Mesendoderm (in vitro differentiated cells): ENCODE measurements at regions not wholly inside any gene's neighbourhood (a gene's known extent, or its start where the extent isn't known, plus 50 kb on each side); places are given as distances from the start of the nearest gene placed in this dataset.

ENCODE experiments used
- DNase-seq: peaks from one replicate; pipeline ENCODE4 v3.0.0; 2013
- H2AK5ac ChIP-seq: 2 replicates; pipeline ENCODE4 v1.6.1; 2013; ENCODE audit warnings: low read length, inconsistent platforms
- H2BK120ac ChIP-seq: 2 replicates; pipeline ENCODE4 v1.6.1; 2013; ENCODE audit warnings: low read depth, mild to moderate bottlenecking, low read length, moderate library complexity, mixed read lengths
- H2BK15ac ChIP-seq: replicated peaks from 2 replicates; pipeline ENCODE4 v1.6.1; 2013; ENCODE audit warnings: low read depth, mild to moderate bottlenecking, moderate library complexity
- H2BK5ac ChIP-seq: 2 replicates; pipeline ENCODE4 v1.6.1; 2013; ENCODE audit warnings: low read length, inconsistent platforms
- H3K18ac ChIP-seq: 2 replicates; pipeline ENCODE4 v1.6.1; 2013; ENCODE audit warnings: mild to moderate bottlenecking, low read length, mixed read lengths
- H3K23ac ChIP-seq: one replicate; pipeline ENCODE4 v1.6.1; 2013; ENCODE audit warnings: low read length
- H3K27ac ChIP-seq: 2 replicates; pipeline ENCODE4 v1.5.1; 2013; ENCODE audit warnings: low read depth, mild to moderate bottlenecking, inconsistent platforms, low read length, moderate library complexity
- H3K27me3 ChIP-seq: 2 replicates; pipeline ENCODE4 v1.6.1; 2013; ENCODE audit warnings: low read length, control low read depth, mild to moderate bottlenecking, inconsistent platforms; ENCODE audit not compliant: insufficient read depth, poor library complexity
- H3K36me3 ChIP-seq: 2 replicates; pipeline ENCODE4 v1.6.1; 2013; ENCODE audit warnings: low read length, inconsistent platforms; ENCODE audit not compliant: control insufficient read depth, insufficient read depth
- H3K4ac ChIP-seq: one replicate; pipeline ENCODE4 v1.6.1; 2013; ENCODE audit warnings: low read depth, mild to moderate bottlenecking, low read length, moderate library complexity
- H3K4me1 ChIP-seq: 2 replicates; pipeline ENCODE4 v1.6.1; 2013; ENCODE audit warnings: low read depth, low read length, inconsistent platforms; ENCODE audit not compliant: control insufficient read depth
- H3K4me2 ChIP-seq: 2 replicates; pipeline ENCODE4 v1.6.1; 2013; ENCODE audit warnings: low read length
- H3K4me3 ChIP-seq: 2 replicates; pipeline ENCODE4 v1.5.1; 2013; ENCODE audit warnings: mild to moderate bottlenecking, low read length
- H3K56ac ChIP-seq: one replicate; pipeline ENCODE4 v1.6.1; 2013; ENCODE audit warnings: low read length
- H3K79me1 ChIP-seq: 2 replicates; pipeline ENCODE4 v1.6.1; 2013; ENCODE audit warnings: low read length, inconsistent platforms
- H3K79me2 ChIP-seq: 2 replicates; pipeline ENCODE4 v1.6.1; 2013; ENCODE audit warnings: mild to moderate bottlenecking, low read length; ENCODE audit not compliant: control insufficient read depth, insufficient read depth
- H3K9ac ChIP-seq: 2 replicates; pipeline ENCODE4 v1.6.1; 2013; ENCODE audit warnings: low read length, inconsistent platforms
- H4K5ac ChIP-seq: one replicate; pipeline ENCODE4 v1.6.1; 2013; ENCODE audit warnings: low read length
- H4K8ac ChIP-seq: one replicate; pipeline ENCODE4 v1.6.1; 2013; ENCODE audit warnings: low read depth, mild to moderate bottlenecking, control low read depth, low read length, moderate library complexity
- WGBS: extraction: QIAGEN DNeasy Blood & Tissue Kit; methylation state at CpG from one replicate; pipeline ENCODE4 v1.1.7; 2013; ENCODE audit warnings: low lambda C conversion rate, missing lambda C conversion rate; ENCODE audit not compliant: insufficient coverage; ENCODE audit errors: extremely low coverage; 5-methylcytosine and 5-hydroxymethylcytosine counted together

DNA sequence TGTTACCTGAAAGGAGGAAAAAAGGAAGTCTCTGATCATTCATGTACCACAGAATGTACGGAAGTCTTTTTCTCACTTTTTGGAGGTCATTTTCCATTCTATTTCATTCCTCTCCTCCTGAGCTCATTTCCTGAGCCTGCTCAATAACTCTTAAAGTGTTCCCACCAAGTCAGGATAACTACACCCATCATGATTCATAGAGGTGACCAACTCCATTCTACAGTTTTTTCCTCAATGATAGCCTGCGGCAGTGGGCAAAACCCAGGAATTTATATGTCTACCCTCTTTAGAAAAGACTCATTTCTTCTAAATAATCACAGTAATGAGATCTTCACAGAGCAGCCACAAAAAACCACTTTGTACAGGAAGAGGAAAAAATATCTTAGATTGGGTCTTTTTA, 372.5 kb downstream of the RBM43 start:
- H3K4me3 ChIP-seq: no peak overlapping the region
- no peak overlapping the region for H3K4ac ChIP-seq
- H4K5ac ChIP-seq: no peak overlapping the region
- H3K36me3 ChIP-seq: no peaks in the 10 kb centered on the region
- no CpG with 5 or more reads among the region's 2 CpGs for WGBS
- no peaks in the 10 kb centered on the region for H3K79me2 ChIP-seq
- H2BK5ac ChIP-seq: no peak overlapping the region
- no peak overlapping the region for H4K8ac ChIP-seq
- no peak overlapping the region for H3K9ac ChIP-seq
- H3K79me1 ChIP-seq: no peaks in the 10 kb centered on the region
- no peaks in the 10 kb centered on the region for H3K4me1 ChIP-seq
- H2AK5ac ChIP-seq: no peak overlapping the region
- H3K23ac ChIP-seq: no peak overlapping the region
- no peak overlapping the region for H2BK120ac ChIP-seq
- H3K27ac ChIP-seq: no peak overlapping the region
- H3K4me2 ChIP-seq: no peak overlapping the region
- DNase-seq: no peak
- no peaks in the 10 kb centered on the region for H3K27me3 ChIP-seq
- H2BK15ac ChIP-seq: no peak overlapping the region
- no peak overlapping the region for H3K18ac ChIP-seq
- H3K56ac ChIP-seq: no peak overlapping the region

DNA sequence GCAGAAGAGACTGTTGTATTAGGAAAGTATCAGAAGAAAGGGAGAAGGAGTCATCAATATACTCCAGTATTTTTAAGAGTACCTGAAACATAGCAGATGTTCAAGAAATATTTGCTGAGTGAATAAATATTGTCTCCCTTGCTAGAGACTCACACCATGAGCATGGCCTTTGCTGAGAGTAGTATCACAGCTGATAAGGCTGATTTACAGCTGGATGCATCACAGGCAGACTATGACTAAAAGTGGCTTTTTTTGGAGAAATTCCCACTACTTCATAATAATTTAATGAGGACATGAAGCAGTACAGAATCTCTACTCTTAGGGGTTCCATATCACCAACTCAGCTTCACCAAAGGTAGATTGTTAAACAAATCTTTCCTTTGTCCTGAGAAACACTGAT, 373.3 kb downstream of the RBM43 start:
- Histone ChIP-seq H3K4me2 (no peak overlapping the region), H3K4ac (no peak overlapping the region), H2BK5ac (no peak overlapping the region), H3K9ac (no peak overlapping the region), H3K27me3 (no peaks in the 10 kb centered on the region), H4K8ac (no peak overlapping the region), H3K36me3 (no peaks in the 10 kb centered on the region), H3K18ac (no peak overlapping the region), H3K4me1 (no peaks in the 10 kb centered on the region), H2AK5ac (no peak overlapping the region), H3K79me1 (no peaks in the 10 kb centered on the region), H3K56ac (no peak overlapping the region), H3K23ac (no peak overlapping the region), H3K27ac (no peak overlapping the region), H4K5ac (no peak overlapping the region), H2BK15ac (no peak overlapping the region), H2BK120ac (no peak overlapping the region), H3K4me3 (no peak overlapping the region), H3K79me2 (no peaks in the 10 kb centered on the region)
- no peak for DNase-seq

DNA sequence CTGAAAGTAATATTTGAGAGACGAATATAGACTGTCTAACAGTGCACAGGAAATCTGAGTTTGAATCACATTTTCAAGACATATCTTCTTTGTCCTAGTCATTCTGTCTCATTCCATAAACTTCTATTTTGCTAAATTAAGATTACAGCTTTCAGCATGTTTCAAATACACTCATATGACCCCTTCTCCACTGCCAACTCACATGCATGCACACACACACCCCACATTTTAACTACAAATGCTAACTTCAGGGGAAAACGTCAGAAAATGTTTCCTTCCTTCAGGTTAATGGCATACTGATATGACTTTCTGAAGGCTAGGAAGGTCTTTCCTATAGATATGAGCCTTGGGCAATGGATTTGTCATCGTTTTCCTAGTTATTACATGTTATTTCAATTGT, 373.7 kb downstream of the RBM43 start:
- no CpG with 5 or more reads among the region's 3 CpGs for WGBS
- H3K9ac ChIP-seq: no peak overlapping the region
- H4K8ac ChIP-seq: no peak overlapping the region
- H3K4me2 ChIP-seq: no peak overlapping the region
- no peak overlapping the region for H3K23ac ChIP-seq
- no peak overlapping the region for H3K56ac ChIP-seq
- H3K27ac ChIP-seq: no peak overlapping the region
- H2BK120ac ChIP-seq: no peak overlapping the region
- no peaks in the 10 kb centered on the region for H3K36me3 ChIP-seq
- H3K18ac ChIP-seq: no peak overlapping the region
- no peak overlapping the region for H3K4ac ChIP-seq
- DNase-seq: no peak
- H3K27me3 ChIP-seq: no peaks in the 10 kb centered on the region
- H3K79me1 ChIP-seq: no peaks in the 10 kb centered on the region
- H2AK5ac ChIP-seq: no peak overlapping the region
- no peaks in the 10 kb centered on the region for H3K4me1 ChIP-seq
- H3K4me3 ChIP-seq: no peak overlapping the region
- no peaks in the 10 kb centered on the region for H3K79me2 ChIP-seq
- no peak overlapping the region for H4K5ac ChIP-seq
- no peak overlapping the region for H2BK5ac ChIP-seq
- no peak overlapping the region for H2BK15ac ChIP-seq

DNA sequence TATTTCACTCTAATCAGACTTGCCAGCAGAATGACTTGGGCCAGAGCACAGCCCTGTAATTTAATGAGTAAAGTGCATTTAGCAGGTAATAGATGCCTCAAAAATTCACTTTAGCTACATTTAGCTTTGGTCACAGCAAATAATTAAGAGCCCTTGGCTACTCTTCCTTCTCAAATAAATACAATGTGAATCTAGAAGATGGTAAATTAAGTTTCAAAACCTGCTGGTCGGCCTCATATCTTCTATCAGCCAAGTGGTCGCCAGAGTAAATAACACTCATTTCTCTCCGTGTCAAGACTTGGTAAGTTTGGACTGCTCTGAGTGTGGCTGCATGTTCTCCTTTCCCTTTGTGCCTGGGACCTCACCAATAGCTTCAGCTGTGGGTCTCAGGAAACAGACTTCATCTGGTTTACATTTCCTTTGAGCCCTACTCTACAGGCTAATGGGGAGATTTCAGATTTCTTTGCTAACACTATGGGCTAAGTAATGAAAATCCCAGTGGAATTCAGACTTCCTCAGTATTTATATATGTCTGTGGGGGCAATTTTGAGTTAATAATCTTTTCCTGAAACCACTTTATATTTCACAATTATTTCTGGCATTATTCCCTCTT, 375.8 kb downstream of the RBM43 start:
- WGBS: no CpG with 5 or more reads among the region's 3 CpGs
- DNase-seq: no peak

DNA sequence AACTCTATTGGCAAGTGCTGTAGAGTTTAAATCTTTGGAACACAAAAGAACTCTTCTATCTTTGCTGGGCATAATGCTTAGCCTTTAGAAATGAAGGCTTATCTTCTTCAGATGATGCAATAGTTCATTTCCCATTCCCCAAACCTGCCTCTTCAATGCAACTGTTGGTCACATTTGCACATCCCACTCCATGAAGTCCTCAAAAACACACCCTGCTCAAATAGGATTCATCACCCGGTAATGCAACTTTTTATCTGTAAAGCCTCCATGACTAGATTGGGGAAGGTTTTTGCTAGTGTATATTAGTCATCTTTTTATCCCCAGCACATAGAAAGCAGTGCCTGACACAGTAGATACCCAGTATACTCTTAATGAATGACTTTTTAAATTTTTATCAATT, 376.4 kb downstream of the RBM43 start:
- Histone ChIP-seq H3K9ac (no peak overlapping the region), H3K4me1 (no peaks in the 10 kb centered on the region), H3K4me2 (no peak overlapping the region), H3K56ac (no peak overlapping the region), H3K27me3 (no peaks in the 10 kb centered on the region), H3K36me3 (no peaks in the 10 kb centered on the region), H3K27ac (no peak overlapping the region), H4K8ac (no peak overlapping the region), H2BK5ac (no peak overlapping the region), H3K79me2 (no peaks in the 10 kb centered on the region), H2BK120ac (no peak overlapping the region), H2BK15ac (no peak overlapping the region), H3K23ac (no peak overlapping the region), H2AK5ac (no peak overlapping the region), H3K79me1 (no peaks in the 10 kb centered on the region), H3K4ac (no peak overlapping the region), H4K5ac (no peak overlapping the region), H3K18ac (no peak overlapping the region), H3K4me3 (no peak overlapping the region)
- no peak for DNase-seq
- WGBS: no CpG with 5 or more reads among the region's 1 CpG

More for the DNA sequence above, 375.8 kb downstream of the RBM43 start:
- H3K27ac ChIP-seq: no peak overlapping the region
- H3K18ac ChIP-seq: no peak overlapping the region
- no peak overlapping the region for H3K4me3 ChIP-seq
- H3K4ac ChIP-seq: no peak overlapping the region
- H3K79me2 ChIP-seq: no peaks in the 10 kb centered on the region
- no peak overlapping the region for H3K4me2 ChIP-seq
- H3K9ac ChIP-seq: no peak overlapping the region
- no peak overlapping the region for H4K5ac ChIP-seq
- no peaks in the 10 kb centered on the region for H3K27me3 ChIP-seq
- no peak overlapping the region for H2BK120ac ChIP-seq
- H2BK5ac ChIP-seq: no peak overlapping the region
- H2AK5ac ChIP-seq: no peak overlapping the region
- H3K36me3 ChIP-seq: no peaks in the 10 kb centered on the region
- no peaks in the 10 kb centered on the region for H3K4me1 ChIP-seq
- no peaks in the 10 kb centered on the region for H3K79me1 ChIP-seq
- H4K8ac ChIP-seq: no peak overlapping the region
- H3K23ac ChIP-seq: no peak overlapping the region
- H3K56ac ChIP-seq: no peak overlapping the region
- no peak overlapping the region for H2BK15ac ChIP-seq

DNA sequence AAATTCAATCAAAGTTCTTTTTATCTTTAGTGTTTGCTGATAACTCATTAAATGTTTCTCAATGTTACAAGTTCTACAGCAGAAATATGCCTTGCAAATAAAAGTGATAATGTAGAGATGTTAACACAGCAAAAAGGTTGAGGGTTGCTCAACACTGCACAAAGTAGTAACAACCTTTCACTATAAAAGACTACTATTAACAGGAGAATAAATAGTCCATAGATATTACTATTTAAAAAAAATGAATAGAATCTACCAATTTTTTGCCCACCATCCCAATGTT, 378.1 kb downstream of the RBM43 start:
- no peak overlapping the region for H2AK5ac ChIP-seq
- no peak for DNase-seq
- H2BK120ac ChIP-seq: no peak overlapping the region
- H3K27ac ChIP-seq: no peak overlapping the region
- H3K9ac ChIP-seq: no peak overlapping the region
- no peaks in the 10 kb centered on the region for H3K27me3 ChIP-seq
- H3K18ac ChIP-seq: no peak overlapping the region
- no peak overlapping the region for H4K8ac ChIP-seq
- H3K36me3 ChIP-seq: no peaks in the 10 kb centered on the region
- no peak overlapping the region for H3K23ac ChIP-seq
- no peaks in the 10 kb centered on the region for H3K4me1 ChIP-seq
- no peaks in the 10 kb centered on the region for H3K79me2 ChIP-seq
- no peak overlapping the region for H3K4me2 ChIP-seq
- no peak overlapping the region for H4K5ac ChIP-seq
- H2BK15ac ChIP-seq: no peak overlapping the region
- H3K79me1 ChIP-seq: no peaks in the 10 kb centered on the region
- H3K56ac ChIP-seq: no peak overlapping the region
- no peak overlapping the region for H2BK5ac ChIP-seq
- H3K4me3 ChIP-seq: no peak overlapping the region
- H3K4ac ChIP-seq: no peak overlapping the region
